GM21390 (cell line): ENCODE measurements at regions not wholly inside any gene's neighbourhood (a gene's known extent, or its start where the extent isn't known, plus 50 kb on each side); places are given as distances from the start of the nearest gene placed in this dataset.

Experiments used
- ATAC-seq: cut with Tn5 transposase; IDR thresholded peaks from one replicate; pipeline ENCODE4 v1.9.1; 2021; ENCODE audit not compliant: unreplicated experiment

DNA sequence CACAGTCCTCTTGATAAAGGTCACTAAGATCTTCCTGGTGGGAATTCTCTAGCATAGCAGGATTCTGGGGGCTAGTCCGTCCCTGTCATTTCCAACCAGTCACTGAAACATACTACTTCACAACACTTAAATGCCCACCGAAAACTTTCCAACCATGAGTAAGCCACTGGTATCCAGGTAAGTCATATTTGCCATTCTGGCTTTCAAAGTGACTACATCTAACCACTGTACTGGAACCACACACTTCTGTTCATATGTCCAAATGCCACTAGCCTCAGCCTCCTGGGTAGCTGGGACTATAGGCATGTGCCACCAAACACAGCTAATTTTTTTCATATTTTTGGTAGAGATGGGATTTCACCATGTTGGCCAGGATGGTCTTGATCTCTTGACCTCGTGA lies 64.3 kb upstream of the VANGL1 start:
- ATAC-seq = no peak

GRCh38 chr1:115575661-115576060 lies 66.1 kb upstream of the VANGL1 start:
- ATAC-seq = no peak

GRCh38 chr1:115572710-115573109 lies 69.1 kb upstream of the VANGL1 start:
- ATAC-seq = no peak

DNA sequence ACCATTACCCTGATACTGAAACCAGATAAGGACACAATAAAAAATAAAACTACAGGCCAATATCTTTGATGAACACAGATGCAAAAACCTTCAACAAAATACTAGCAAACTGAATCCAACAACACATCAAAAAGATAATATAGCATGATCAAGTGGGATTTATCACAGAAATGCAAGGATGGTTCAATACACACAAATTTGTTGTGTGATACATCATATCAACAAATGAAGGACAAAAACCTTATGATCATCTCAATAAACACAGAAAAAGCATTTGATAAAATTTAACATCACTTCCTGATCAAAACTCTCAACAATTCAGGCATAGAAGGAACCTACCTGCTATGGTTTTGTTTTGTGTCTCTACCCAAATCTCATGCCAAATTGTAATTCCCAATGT lies 74.3 kb upstream of the VANGL1 start:
- no peak for ATAC-seq

DNA sequence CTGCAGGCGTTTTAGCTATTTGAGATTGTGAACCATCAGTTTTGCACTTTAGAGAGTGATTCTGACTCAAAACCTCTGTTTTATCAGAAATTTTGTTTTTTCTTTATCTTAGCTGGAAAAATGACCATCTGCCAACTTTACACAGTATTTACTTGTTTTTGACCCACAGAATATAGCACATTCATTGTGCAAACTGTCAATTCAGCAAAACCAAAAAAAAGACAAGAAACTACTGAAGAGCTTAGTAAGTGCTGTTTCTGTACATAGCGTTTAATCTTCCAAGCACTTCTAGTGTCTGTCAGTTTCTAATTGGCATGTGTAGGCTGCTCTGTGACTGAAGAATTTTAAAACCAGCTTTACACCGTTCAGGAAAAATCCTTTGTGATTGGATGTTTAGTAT lies 76.0 kb upstream of the VANGL1 start:
- no peak for ATAC-seq

GRCh38 chr1:115565353-115565752 lies 76.4 kb upstream of the VANGL1 start:
- no peak for ATAC-seq

- ATAC-seq = no peak
Observed at GRCh38 chr1:115564201-115564600, 77.6 kb upstream of the VANGL1 start.

DNA sequence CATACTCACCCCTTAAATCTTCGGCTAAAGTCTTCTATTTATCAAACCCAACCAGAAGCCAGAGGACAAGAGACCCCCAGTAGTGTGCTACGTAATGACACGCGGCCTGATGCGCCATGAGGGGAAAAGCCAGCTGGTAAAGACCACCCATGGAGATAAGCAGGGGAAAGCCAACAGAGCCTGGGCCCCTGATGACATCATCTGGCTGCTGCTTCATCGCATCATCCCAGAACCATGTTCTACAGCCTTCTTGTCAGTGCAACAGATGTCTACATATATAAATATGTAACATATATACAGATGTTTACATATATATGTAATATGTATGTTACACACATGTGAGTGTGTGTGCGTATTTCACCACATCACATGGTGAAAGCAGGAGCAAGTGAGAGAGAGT lies 81.7 kb upstream of the VANGL1 start:
- no peak for ATAC-seq

- ATAC-seq = no peak
Observed at GRCh38 chr1:115558275-115558674, 83.5 kb upstream of the VANGL1 start.

GRCh38 chr1:115557715-115558114 lies 84.1 kb upstream of the VANGL1 start:
- ATAC-seq = no peak

- no peak for ATAC-seq
Observed at GRCh38 chr1:115556236-115556635, 85.5 kb upstream of the VANGL1 start.

DNA sequence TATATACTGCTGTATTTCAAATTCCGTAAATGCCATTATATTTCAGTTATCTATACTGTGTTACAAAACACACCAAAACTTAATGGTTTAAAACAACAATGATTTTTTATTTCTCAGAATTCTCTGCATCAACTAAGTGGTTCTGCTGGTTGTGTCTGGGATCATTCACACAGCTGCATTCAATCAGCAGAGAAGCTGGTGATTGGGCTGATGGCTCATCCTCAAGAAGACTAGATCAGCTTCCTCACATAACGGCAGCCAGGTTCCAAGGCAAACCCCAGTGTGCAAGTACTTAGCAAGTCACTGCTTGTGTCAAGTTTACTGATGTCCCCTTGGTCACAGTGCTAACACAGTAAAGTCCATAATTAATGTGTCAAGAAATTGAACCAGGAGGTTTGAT lies 86.3 kb upstream of the VANGL1 start:
- ATAC-seq = no peak

GRCh38 chr1:115547696-115548095 lies 94.1 kb upstream of the VANGL1 start:
- no peak for ATAC-seq

DNA sequence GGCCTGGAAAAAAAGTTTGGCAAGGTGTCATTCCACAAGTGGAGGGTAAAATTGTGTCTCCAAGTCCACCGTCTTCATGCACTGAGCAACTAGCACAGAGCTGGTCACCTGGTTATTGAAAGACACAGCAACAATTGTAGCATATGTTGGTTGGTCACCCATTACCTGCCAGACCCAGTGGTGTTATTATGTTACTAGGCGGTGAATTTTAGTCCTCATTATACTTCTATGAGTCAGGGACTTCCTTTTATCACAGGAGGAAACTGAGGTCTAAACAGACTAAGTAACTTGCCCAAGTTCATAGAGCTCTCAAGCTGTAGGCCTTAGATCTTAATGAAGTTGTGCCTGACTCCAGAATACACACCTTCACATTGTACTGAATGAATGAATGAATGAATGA lies 94.9 kb upstream of the VANGL1 start:
- no peak for ATAC-seq

DNA sequence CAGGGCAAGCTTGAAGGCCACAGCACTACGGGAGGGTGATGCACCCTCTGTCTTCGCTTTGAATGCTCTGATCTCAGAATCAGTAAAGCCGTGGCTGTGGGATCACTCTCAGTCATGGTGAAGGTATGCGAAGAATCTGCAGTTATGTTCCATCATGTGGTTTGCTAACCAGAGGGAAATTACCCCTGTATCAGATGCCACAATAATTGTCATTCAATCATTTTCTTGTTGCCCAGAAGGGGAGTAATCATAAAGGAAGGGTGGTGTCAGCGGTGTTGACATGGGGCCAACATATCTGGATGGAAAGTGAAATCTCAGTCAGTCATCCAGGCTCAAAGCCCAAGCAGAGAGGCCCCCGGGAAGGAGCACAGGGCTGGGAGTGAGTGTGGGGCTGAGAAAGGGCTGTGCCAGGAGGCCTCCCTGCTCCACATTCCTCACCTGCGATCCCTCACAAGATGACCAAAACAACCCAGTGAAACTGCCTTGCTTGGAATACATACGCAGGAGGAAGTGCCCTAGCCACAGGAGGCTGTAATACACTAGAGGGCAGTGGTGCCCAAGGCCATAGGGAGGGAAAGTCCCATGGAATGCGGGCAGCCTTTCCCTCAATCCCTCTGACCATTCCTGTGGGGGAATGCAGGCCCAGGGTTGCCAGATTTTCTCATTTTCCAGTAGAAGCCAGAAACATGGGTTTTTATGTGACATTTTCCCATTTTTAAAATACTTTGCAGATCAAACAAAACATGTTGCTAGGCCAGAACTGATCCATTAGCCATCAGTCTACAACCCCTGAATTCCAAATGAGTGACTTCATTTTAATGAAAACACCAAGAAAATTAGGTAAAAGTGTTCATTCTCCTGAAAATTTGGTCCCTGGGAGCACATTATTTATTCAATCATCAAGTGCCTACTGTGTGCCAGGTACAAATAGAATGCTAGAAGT lies 95.7 kb upstream of the VANGL1 start:
- ATAC-seq = no peak

- no peak for ATAC-seq
Observed at GRCh38 chr1:115545096-115545720, 96.6 kb upstream of the VANGL1 start.

DNA sequence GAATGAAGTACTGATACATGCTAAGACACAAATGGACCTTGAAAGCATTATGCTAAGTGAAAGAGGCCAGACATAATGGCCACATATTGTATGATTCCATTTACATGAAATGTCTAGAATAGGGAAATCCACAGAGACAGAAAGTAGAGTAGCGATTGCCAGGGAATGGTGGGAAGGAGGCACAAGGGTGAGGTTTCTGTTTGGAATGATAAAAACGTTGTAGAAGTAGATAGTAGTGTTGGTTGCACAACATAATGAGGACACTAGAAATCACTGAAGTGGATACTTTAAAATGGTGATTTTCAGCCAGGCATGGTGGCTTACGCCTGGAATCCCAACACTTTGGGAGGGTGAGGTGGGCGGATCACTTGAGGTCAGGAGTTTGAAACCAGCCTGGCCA lies 97.6 kb upstream of the VANGL1 start:
- ATAC-seq = no peak

GRCh38 chr1:115543247-115543646 lies 98.5 kb upstream of the VANGL1 start:
- ATAC-seq = no peak

- ATAC-seq = no peak
Observed at GRCh38 chr1:115539736-115540135, 102.0 kb upstream of the VANGL1 start.

DNA sequence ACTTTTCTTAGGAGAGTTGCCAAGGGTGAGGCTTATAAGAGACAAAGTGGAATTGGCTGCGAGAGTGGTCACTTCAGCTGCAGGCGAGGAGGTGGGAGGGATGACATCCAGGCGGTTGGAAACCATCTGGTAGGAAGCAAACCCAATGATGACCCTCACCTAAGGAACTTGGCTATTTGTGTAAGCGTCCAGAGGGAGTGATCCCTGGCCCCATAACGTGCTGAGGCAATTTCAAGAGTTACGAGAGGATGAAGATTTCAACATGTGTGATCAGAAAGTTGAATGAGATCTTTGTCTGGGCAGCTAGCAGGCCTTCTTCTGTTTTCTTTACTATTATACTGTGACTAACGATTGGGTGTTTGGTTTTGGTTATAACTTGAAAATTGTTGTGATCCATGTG lies 102.7 kb upstream of the VANGL1 start:
- no peak for ATAC-seq

DNA sequence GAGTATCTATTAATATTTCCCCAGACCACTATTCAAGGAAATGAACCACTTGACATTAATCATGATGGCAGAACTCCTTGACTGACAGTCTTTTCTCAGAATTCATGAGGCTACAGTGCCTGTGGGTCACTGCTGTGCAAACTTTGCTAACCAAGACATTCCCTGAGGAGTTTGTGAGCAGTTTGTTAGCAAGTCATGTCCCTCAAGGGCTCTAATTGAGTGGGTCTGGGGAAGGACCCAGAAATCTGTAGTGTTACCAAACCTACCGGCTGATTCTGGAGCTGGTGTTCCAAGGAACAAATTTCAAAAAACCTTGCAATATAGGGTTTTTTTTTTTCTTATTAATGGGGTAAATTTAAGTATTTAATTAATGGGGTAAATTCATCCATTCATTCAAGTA lies 103.2 kb upstream of the VANGL1 start:
- no peak for ATAC-seq

DNA sequence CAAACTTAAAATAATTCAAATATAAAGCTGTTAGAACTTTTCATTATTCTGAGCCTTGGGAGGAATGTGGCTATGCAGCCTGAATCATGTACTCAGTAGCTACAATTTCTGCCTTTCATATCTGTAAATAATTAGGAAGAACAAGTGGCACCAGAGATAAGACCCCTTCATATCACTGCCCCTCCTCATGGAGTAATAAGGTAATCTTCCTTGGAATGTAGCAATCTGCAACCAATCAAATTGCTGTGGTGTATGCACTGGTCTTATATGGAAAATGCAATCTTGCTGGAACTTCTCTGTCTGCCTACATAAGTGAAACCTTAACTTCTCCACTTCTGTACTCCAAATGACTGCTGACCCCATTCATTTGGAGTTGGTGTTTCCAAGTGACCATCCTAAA lies 104.4 kb upstream of the VANGL1 start:
- ATAC-seq = no peak
